Endothelial cell of umbilical vein (primary cell): ENCODE measurements at regions not wholly inside any gene's neighbourhood (a gene's known extent, or its start where the extent isn't known, plus 50 kb on each side); places are given as distances from the start of the nearest gene placed in this dataset.

ENCODE experiments used
- BruUV-seq: library from RNA; stranded (reverse); fragments of 400-500 nt; replicated peaks from 2 replicates; lab custom pipeline; 2021; lab: Mats Ljungman, UMichigan
- CTCF ChIA-PET: fragments of 300-600, 350-600 bp; sonication (Branson Sonifier 250); formaldehyde crosslinking; loops from one replicate; lab custom pipeline; 2021; ENCODE audit warnings: antibody characterized with exemption, inconsistent platforms; lab: Charles Lee
- POLR2A ChIA-PET: fragments of 300-600, 350-600 bp; sonication (Branson Sonifier 250); formaldehyde crosslinking; loops from one replicate; lab custom pipeline; 2021; ENCODE audit warnings: antibody characterized with exemption, inconsistent platforms; lab: Charles Lee
- DNase-seq: peaks from one replicate; pipeline ENCODE4 v3.0.0-alpha.2; 2011; ENCODE audit warnings: low read depth, low spot score
- FAIRE-seq: peaks from 2 replicates; lab custom pipeline; 2011; peaks lifted over from hg19 to GRCh38; lab: Jason Lieb, UNC
- H2AFZ ChIP-seq: 2 replicates; pipeline ENCODE4 v1.6.0; 2012; ENCODE audit warnings: low read depth, low read length, control low read depth, inconsistent platforms
- H3K27ac ChIP-seq: 2 replicates; pipeline ENCODE4 v1.5.1; 2011; ENCODE audit warnings: low read depth, mild to moderate bottlenecking, control low read depth, low read length, moderate library complexity; ENCODE audit not compliant: insufficient read depth
- H3K27me3 ChIP-seq, 2 experiments: 2 replicates each; pipeline versions ENCODE4 v1.6.0 to v1.6.1; 2011; ENCODE audit warnings: low read length in 2 of 2, mixed read lengths in 1 of 2; ENCODE audit not compliant: control insufficient read depth in 2 of 2, insufficient read depth in 2 of 2
- H3K36me3 ChIP-seq, 2 experiments: 2 replicates in 1 of 2; 3 replicates in 1 of 2; pipeline ENCODE4 v1.5.1; 2011; ENCODE audit warnings: low read length in 2 of 2, mild to moderate bottlenecking in 1 of 2, moderate library complexity in 1 of 2; ENCODE audit not compliant: control insufficient read depth in 2 of 2, insufficient read depth in 2 of 2; ENCODE audit errors: extremely low read depth in 1 of 2
- H3K4me1 ChIP-seq: 3 replicates; pipeline ENCODE4 v1.5.1; 2011; ENCODE audit warnings: mild to moderate bottlenecking, low read length; ENCODE audit not compliant: control insufficient read depth, insufficient read depth; ENCODE audit errors: extremely low read depth
- H3K4me2 ChIP-seq: 2 replicates; pipeline ENCODE4 v1.6.1; 2011; ENCODE audit warnings: low read length, control low read depth, mixed read lengths; ENCODE audit not compliant: insufficient read depth
- H3K4me3 ChIP-seq, 3 experiments: fragments of 200-600 bp in 1 of 3; sonication (generic), shearing (Covaris generic) in 1 of 3; replicated peaks in 1 of 3; 2 replicates each; pipeline ENCODE4 v1.5.1; 2011 to 2016; ENCODE audit warnings: control low read depth in 3 of 3, low read length in 3 of 3, mild to moderate bottlenecking in 2 of 3, inconsistent platforms in 1 of 3, low read depth in 1 of 3, moderate library complexity in 1 of 3; ENCODE audit not compliant: insufficient read depth in 1 of 3
- H3K79me2 ChIP-seq: 2 replicates; pipeline ENCODE4 v1.6.0; 2012; ENCODE audit warnings: low read length, inconsistent platforms; ENCODE audit not compliant: control insufficient read depth, insufficient read depth
- H3K9ac ChIP-seq: replicated peaks from 2 replicates; pipeline ENCODE3; 2011; ENCODE audit warnings: low read length, control low read depth; ENCODE audit not compliant: insufficient read depth; ENCODE audit errors: extremely low read depth
- H3K9me1 ChIP-seq: replicated peaks from 3 replicates; pipeline ENCODE4 v1.6.0; 2011; ENCODE audit warnings: mild to moderate bottlenecking, low read length; ENCODE audit not compliant: control insufficient read depth, insufficient read depth; ENCODE audit errors: extremely low read depth
- H3K9me3 ChIP-seq: replicated peaks from 2 replicates; pipeline ENCODE4 v1.5.1; 2012; ENCODE audit warnings: low read length, inconsistent platforms; ENCODE audit not compliant: control insufficient read depth, insufficient read depth
- H4K20me1 ChIP-seq: replicated peaks from 2 replicates; pipeline ENCODE3; 2011; ENCODE audit warnings: mild to moderate bottlenecking, low read length; ENCODE audit not compliant: control insufficient read depth, insufficient read depth; ENCODE audit errors: extremely low read depth
- EZH2 ChIP-seq: IDR thresholded peaks from 2 replicates; pipeline ENCODE4 v1.6.1; 2012; ENCODE audit warnings: borderline replicate concordance, low read depth, mild to moderate bottlenecking, moderate library complexity, low read length, inconsistent platforms; ENCODE audit not compliant: severe bottlenecking
- FOS ChIP-seq: IDR thresholded peaks from 2 replicates; pipeline ENCODE4 v1.6.1; 2011; ENCODE audit warnings: mild to moderate bottlenecking, low read length, moderate library complexity, borderline replicate concordance; ENCODE audit not compliant: insufficient read depth
- GATA2 ChIP-seq: IDR thresholded peaks from 2 replicates; pipeline ENCODE4 v1.7.0; 2011; ENCODE audit warnings: low read depth, mild to moderate bottlenecking, moderate library complexity, mixed read lengths, low read length; ENCODE audit not compliant: insufficient read length, insufficient read depth
- JUN ChIP-seq: IDR thresholded peaks from 2 replicates; pipeline ENCODE4 v1.6.1; 2011; ENCODE audit warnings: borderline replicate concordance, low read depth; ENCODE audit not compliant: insufficient read length, insufficient read depth
- MYC ChIP-seq: IDR thresholded peaks from one replicate; pipeline ENCODE4 v1.6.1; 2011; ENCODE audit warnings: mild to moderate bottlenecking, low read depth, low read length
- POLR2A ChIP-seq: IDR thresholded peaks from 2 replicates; pipeline ENCODE4 v1.6.1; 2012; ENCODE audit warnings: low read depth, mild to moderate bottlenecking, control low read depth, low read length
- POLR2AphosphoS5 ChIP-seq: IDR thresholded peaks from 2 replicates; pipeline ENCODE4 v1.6.1; 2012; ENCODE audit warnings: low read depth, mild to moderate bottlenecking, control low read depth, low read length, moderate library complexity; ENCODE audit not compliant: insufficient read depth
- dilution Hi-C: fragments of 300-500 bp; cut with MboI; formaldehyde crosslinking; loops from one replicate; pipeline ENCODE4 v1.15.0; 2019; ENCODE audit warnings: low sequenced_read_pairs; ENCODE audit not compliant: extremely low pct_ligation_motif_present
- intact Hi-C: fragments of 100-400 bp; cut with micrococcal nuclease; formaldehyde crosslinking; loops from one replicate; pipeline ENCODE4 v1.10.0; 2022
- TF ChIP-seq, protein P1 (sequence below): IDR thresholded peaks from 2 replicates; pipeline ENCODE4 v1.6.1; 2011; ENCODE audit not compliant: insufficient read depth, insufficient read length
- TF ChIP-seq, protein P2 (sequence below), 2 donors: IDR thresholded peaks; 1 replicate in 1 of 2; 2 replicates in 1 of 2; pipeline ENCODE4 v1.5.1; 2011; ENCODE audit warnings: low read length in 2 of 2, mild to moderate bottlenecking in 2 of 2, moderate library complexity in 2 of 2, control low read depth in 1 of 2, inconsistent platforms in 1 of 2, low read depth in 1 of 2; ENCODE audit not compliant: insufficient read depth in 1 of 2; ENCODE audit errors: extremely low read depth in 1 of 2

GRCh38 chr5:84861306-84861705, 476.6 kb upstream of the EDIL3 start:
- BruUV-seq = no TSS peak
- intact Hi-C loops = no loop called here
- FAIRE-seq = no peak
- Histone ChIP-seq H3K9me1 (no peaks in the 10 kb centered on the region), H4K20me1 (no peaks in the 10 kb centered on the region), H2AFZ (no peak overlapping the region), H3K4me3 (no peak overlapping the region), H3K27me3 (no peaks in the 10 kb centered on the region), H3K9me3 (no peaks in the 10 kb centered on the region), H3K4me2 (no peak overlapping the region), H3K79me2 (no peaks in the 10 kb centered on the region), H3K4me1 (no peaks in the 10 kb centered on the region), H3K27ac (no peak overlapping the region), H3K9ac (no peak overlapping the region), H3K36me3 (no peaks in the 10 kb centered on the region)
- DNase-seq = no peak
- CTCF ChIA-PET = no interaction called here
- TF ChIP-seq POLR2A = no peak
- TF ChIP-seq POLR2AphosphoS5 = no peak
- TF ChIP-seq, protein P1, sequence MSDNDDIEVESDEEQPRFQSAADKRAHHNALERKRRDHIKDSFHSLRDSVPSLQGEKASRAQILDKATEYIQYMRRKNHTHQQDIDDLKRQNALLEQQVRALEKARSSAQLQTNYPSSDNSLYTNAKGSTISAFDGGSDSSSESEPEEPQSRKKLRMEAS = no peak
- TF ChIP-seq, protein P2, sequence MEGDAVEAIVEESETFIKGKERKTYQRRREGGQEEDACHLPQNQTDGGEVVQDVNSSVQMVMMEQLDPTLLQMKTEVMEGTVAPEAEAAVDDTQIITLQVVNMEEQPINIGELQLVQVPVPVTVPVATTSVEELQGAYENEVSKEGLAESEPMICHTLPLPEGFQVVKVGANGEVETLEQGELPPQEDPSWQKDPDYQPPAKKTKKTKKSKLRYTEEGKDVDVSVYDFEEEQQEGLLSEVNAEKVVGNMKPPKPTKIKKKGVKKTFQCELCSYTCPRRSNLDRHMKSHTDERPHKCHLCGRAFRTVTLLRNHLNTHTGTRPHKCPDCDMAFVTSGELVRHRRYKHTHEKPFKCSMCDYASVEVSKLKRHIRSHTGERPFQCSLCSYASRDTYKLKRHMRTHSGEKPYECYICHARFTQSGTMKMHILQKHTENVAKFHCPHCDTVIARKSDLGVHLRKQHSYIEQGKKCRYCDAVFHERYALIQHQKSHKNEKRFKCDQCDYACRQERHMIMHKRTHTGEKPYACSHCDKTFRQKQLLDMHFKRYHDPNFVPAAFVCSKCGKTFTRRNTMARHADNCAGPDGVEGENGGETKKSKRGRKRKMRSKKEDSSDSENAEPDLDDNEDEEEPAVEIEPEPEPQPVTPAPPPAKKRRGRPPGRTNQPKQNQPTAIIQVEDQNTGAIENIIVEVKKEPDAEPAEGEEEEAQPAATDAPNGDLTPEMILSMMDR (IDR thresholded peaks at IDR 0.05; ENCODE audit: extremely low read depth in 1 of 2, insufficient read depth in 1 of 2, low read depth in 1 of 2, low read length in 2 of 2) = no peak
- TF ChIP-seq GATA2 = no peak
- TF ChIP-seq FOS = no peak
- no peak for TF ChIP-seq MYC
- TF ChIP-seq EZH2 = no peak
- TF ChIP-seq JUN = no peak
- dilution Hi-C loops = no loop called here
- POLR2A ChIA-PET = no interaction called here
